GM18519 (cell line): ENCODE measurements at regions not wholly inside any gene's neighbourhood (a gene's known extent, or its start where the extent isn't known, plus 50 kb on each side); places are given as distances from the start of the nearest gene placed in this dataset.
"Not testable (repeated sequence)": the region's sequence is repeated elsewhere in the genome, so short reads cannot be mapped to it uniquely, and the experiment has no call there.

Source experiments
- ATAC-seq: cut with Tn5 transposase; IDR thresholded peaks from one replicate; pipeline ENCODE4 v1.9.1; 2021; ENCODE audit warnings: mild to moderate bottlenecking, moderate library complexity; ENCODE audit not compliant: unreplicated experiment, low FRiP score

- no peak for ATAC-seq
These were observed 71.7 kb upstream of the RAP1B start for GRCh38 chr12:68538726-68539614.

- no peak for ATAC-seq
These were observed 71.1 kb upstream of the RAP1B start for GRCh38 chr12:68539615-68539952.

- not testable (repeated sequence) for ATAC-seq
These were observed 69.9 kb upstream of the RAP1B start for GRCh38 chr12:68540768-68541167.

GRCh38 chr12:68547318-68547717 is 63.4 kb upstream of the RAP1B start:
- ATAC-seq: not testable (repeated sequence)

- ATAC-seq: not testable (repeated sequence)
These were observed 58.0 kb upstream of the RAP1B start for GRCh38 chr12:68552605-68553195.

GRCh38 chr12:68557011-68557730 is 53.5 kb upstream of the RAP1B start:
- ATAC-seq: no peak

GRCh38 chr12:68559246-68559645 is 51.5 kb upstream of the RAP1B start:
- no peak for ATAC-seq

- ATAC-seq: no peak
These were observed 50.5 kb upstream of the RAP1B start for GRCh38 chr12:68559984-68560850.

- no peak for ATAC-seq
These were observed 49.8 kb upstream of the RAP1B start for GRCh38 chr12:68560851-68561422.
